Aorta (tissue), 5 donors: ENCODE measurements at regions not wholly inside any gene's neighbourhood (a gene's known extent, or its start where the extent isn't known, plus 50 kb on each side); places are given as distances from the start of the nearest gene placed in this dataset.
"Not testable (repeated sequence)": the region's sequence is repeated elsewhere in the genome, so short reads cannot be mapped to it uniquely, and the experiment has no call there.

ENCODE experiments used
- ATAC-seq: fragments of 200-7000 bp; cut with Tn5 transposase; one replicate; pipeline ENCODE4 v1.9.1; 2022; ENCODE audit warnings: moderate library complexity; ENCODE audit not compliant: low FRiP score
- DNase-seq, 2 donors: peaks; one replicate each; pipeline ENCODE4 v3.0.0-alpha.2; 2020
- H3K27ac ChIP-seq, 2 donors: one replicate each; pipeline ENCODE4 v1.5.1; 2013; ENCODE audit warnings: low read length in 2 of 2, mild to moderate bottlenecking in 2 of 2, moderate library complexity in 2 of 2, control low read depth in 1 of 2, inconsistent platforms in 1 of 2, low read depth in 1 of 2
- H3K27me3 ChIP-seq, 2 donors: one replicate each; pipeline ENCODE4 v1.6.1; 2013; ENCODE audit warnings: control low read depth in 1 of 2, low read length in 1 of 2, mild to moderate bottlenecking in 1 of 2, moderate library complexity in 1 of 2; ENCODE audit not compliant: insufficient read depth in 2 of 2, control insufficient read depth in 1 of 2
- H3K36me3 ChIP-seq, 2 donors: one replicate each; pipeline ENCODE4 v1.6.1; 2013; ENCODE audit warnings: control low read depth in 1 of 2, low read length in 1 of 2, mild to moderate bottlenecking in 1 of 2; ENCODE audit not compliant: insufficient read depth in 2 of 2, control insufficient read depth in 1 of 2
- H3K4me1 ChIP-seq, 2 donors: one replicate each; pipeline ENCODE4 v1.6.1; 2013; ENCODE audit warnings: low read length in 2 of 2, control low read depth in 1 of 2, mild to moderate bottlenecking in 1 of 2, moderate library complexity in 1 of 2; ENCODE audit not compliant: insufficient read depth in 2 of 2, control insufficient read depth in 1 of 2
- H3K4me3 ChIP-seq, 2 donors: one replicate each; pipeline ENCODE4 v1.5.1; 2013; ENCODE audit warnings: low read length in 2 of 2, control low read depth in 1 of 2, mild to moderate bottlenecking in 1 of 2
- H3K9me3 ChIP-seq: one replicate; pipeline ENCODE4 v1.6.1; 2013; ENCODE audit warnings: mild to moderate bottlenecking, low read length; ENCODE audit not compliant: control insufficient read depth
- WGBS, 2 donors: extraction: QIAGEN DNeasy Blood & Tissue Kit; methylation state at CpG; one replicate each; pipeline ENCODE4 v1.1.7; 2013; 5-methylcytosine and 5-hydroxymethylcytosine counted together
- intact Hi-C, 2 donors: fragments of 100-400 bp; cut with DNase I; formaldehyde crosslinking; loops; one replicate each; pipeline versions ENCODE4 v1.14.2 to v1.15.0; 2022
- donor health status: healthy with polysubstance abuse.
- donor health status: Bipolar disorder and iron deficiency.
- donor health status: DM: no; HTN: no; CAD: no.
- donor health status: DM: no; HTN: no; CAD: no.
- donor health status: DM: yes; HTN: yes; CAD: no.

- intact Hi-C loops = no loop called here
- ATAC-seq (no peak), DNase-seq (no peak)
- H3K27ac ChIP-seq = no peak overlapping the region
- no peak overlapping the region for H3K4me3 ChIP-seq
- H3K36me3 ChIP-seq = no peaks in the 10 kb centered on the region
- H3K27me3 ChIP-seq = no peaks in the 10 kb centered on the region
- 82 to 90% methylated on average over 1 of the region's 1 CpG for WGBS, 2 donors
- peaks cover 2% of the 10 kb centered on the region for H3K9me3 ChIP-seq
- no peaks in the 10 kb centered on the region for H3K4me1 ChIP-seq
These were observed 175.6 kb downstream of the MTHFS start for GRCh38 chr15:79721256-79721655.

- ATAC-seq = no peak
- DNase-seq = no peak
- Histone ChIP-seq H3K4me3 (no peak overlapping the region), H3K9me3 (peaks cover 4% of the 10 kb centered on the region), H3K36me3 (no peaks in the 10 kb centered on the region), H3K4me1 (no peaks in the 10 kb centered on the region), H3K27me3 (no peaks in the 10 kb centered on the region), H3K27ac (no peak overlapping the region)
- intact Hi-C loops = no loop called here
These were observed 172.5 kb downstream of the MTHFS start for GRCh38 chr15:79724312-79724711.

GRCh38 chr15:79724804-79725203 is 172.0 kb downstream of the MTHFS start:
- H3K9me3 ChIP-seq = peaks cover 4% of the 10 kb centered on the region
- DNase-seq (no peak), ATAC-seq (no peak)
- intact Hi-C loops = no loop called here
- H3K4me1 ChIP-seq = no peaks in the 10 kb centered on the region
- no peaks in the 10 kb centered on the region for H3K36me3 ChIP-seq
- no peak overlapping the region for H3K4me3 ChIP-seq
- no peak overlapping the region for H3K27ac ChIP-seq
- WGBS, 2 donors = 90% methylated on average over 4 of the region's 4 CpGs
- no peaks in the 10 kb centered on the region for H3K27me3 ChIP-seq

GRCh38 chr15:79728867-79729266 is 167.9 kb downstream of the MTHFS start:
- Histone ChIP-seq H3K36me3 (no peaks in the 10 kb centered on the region), H3K9me3 (peaks cover 2% of the 10 kb centered on the region), H3K27ac (no peak overlapping the region), H3K4me1 (no peaks in the 10 kb centered on the region), H3K27me3 (no peaks in the 10 kb centered on the region), H3K4me3 (no peak overlapping the region)
- intact Hi-C loops = no loop called here
- ATAC-seq (no peak), DNase-seq (no peak)
- WGBS, 2 donors = 44 to 45% methylated on average over 3 of the region's 3 CpGs

GRCh38 chr15:79736435-79737000 is 160.3 kb downstream of the MTHFS start:
- 57 to 63% methylated on average over 1 of the region's 1 CpG for WGBS, 2 donors
- H3K4me3 ChIP-seq = no peak overlapping the region
- ATAC-seq = no peak
- no peaks in the 10 kb centered on the region for H3K27me3 ChIP-seq
- no peak overlapping the region for H3K27ac ChIP-seq
- no peaks in the 10 kb centered on the region for H3K36me3 ChIP-seq
- peaks cover 5% of the 10 kb centered on the region for H3K9me3 ChIP-seq
- no peaks in the 10 kb centered on the region for H3K4me1 ChIP-seq
- intact Hi-C loops = no loop called here
- DNase-seq = no peak

GRCh38 chr15:79738143-79738542 is 158.7 kb downstream of the MTHFS start:
- H3K36me3 ChIP-seq = no peaks in the 10 kb centered on the region
- intact Hi-C loops = no loop called here
- H3K9me3 ChIP-seq = peaks cover 6% of the 10 kb centered on the region
- DNase-seq (no peak), ATAC-seq (no peak)
- WGBS, 2 donors = 70 to 81% methylated on average over 6 of the region's 6 CpGs
- no peak overlapping the region for H3K27ac ChIP-seq
- no peaks in the 10 kb centered on the region for H3K4me1 ChIP-seq
- H3K4me3 ChIP-seq = no peak overlapping the region
- H3K27me3 ChIP-seq = no peaks in the 10 kb centered on the region

GRCh38 chr15:79740561-79740960 is 156.3 kb downstream of the MTHFS start:
- H3K4me3 ChIP-seq = no peak overlapping the region
- H3K4me1 ChIP-seq = no peaks in the 10 kb centered on the region
- H3K36me3 ChIP-seq = no peaks in the 10 kb centered on the region
- H3K27me3 ChIP-seq = no peaks in the 10 kb centered on the region
- DNase-seq (no peak), ATAC-seq (no peak)
- intact Hi-C loops = no loop called here
- WGBS, 2 donors = 80 to 83% methylated on average over 2 of the region's 2 CpGs
- no peak overlapping the region for H3K27ac ChIP-seq
- peaks cover 7% of the 10 kb centered on the region for H3K9me3 ChIP-seq

GRCh38 chr15:79743032-79743431 is 153.8 kb downstream of the MTHFS start:
- Histone ChIP-seq H3K27me3 (no peaks in the 10 kb centered on the region), H3K4me1 (no peaks in the 10 kb centered on the region), H3K27ac (no peak overlapping the region), H3K36me3 (no peaks in the 10 kb centered on the region), H3K4me3 (no peak overlapping the region), H3K9me3 (peaks cover 6% of the 10 kb centered on the region)
- DNase-seq (no peak), ATAC-seq (no peak)
- intact Hi-C loops = no loop called here
- WGBS, 2 donors = 91 to 94% methylated on average over 10 of the region's 10 CpGs

- WGBS, 2 donors = 58 to 62% methylated on average over 3 of the region's 3 CpGs
- ATAC-seq, H3K27ac ChIP-seq, H3K27me3 ChIP-seq, H3K4me3 ChIP-seq, H3K9me3 ChIP-seq, H3K4me1 ChIP-seq, DNase-seq, intact Hi-C loops, H3K36me3 ChIP-seq: not testable (repeated sequence)
These were observed 152.3 kb downstream of the MTHFS start for GRCh38 chr15:79744485-79744884.
